HG02943 (cell line): ENCODE measurements at regions not wholly inside any gene's neighbourhood (a gene's known extent, or its start where the extent isn't known, plus 50 kb on each side); places are given as distances from the start of the nearest gene placed in this dataset.
"Not testable (repeated sequence)": the region's sequence is repeated elsewhere in the genome, so short reads cannot be mapped to it uniquely, and the experiment has no call there.

Experiments
- ATAC-seq: cut with Tn5 transposase; IDR thresholded peaks from one replicate; pipeline ENCODE4 v1.9.1; 2021; ENCODE audit warnings: mild to moderate bottlenecking, low read depth, moderate library complexity; ENCODE audit not compliant: unreplicated experiment

GRCh38 chr9:78892769-78893168 is 595.8 kb downstream of the PSAT1 start:
- ATAC-seq, result no peak

- ATAC-seq, result no peak
These were observed 597.0 kb downstream of the PSAT1 start for GRCh38 chr9:78893774-78894401.

- ATAC-seq, result no peak
These were observed 599.6 kb downstream of the PSAT1 start for GRCh38 chr9:78896479-78896878.

GRCh38 chr9:78898234-78898633 is 601.3 kb downstream of the PSAT1 start:
- no peak for ATAC-seq

- no peak for ATAC-seq
These were observed 602.1 kb downstream of the PSAT1 start for GRCh38 chr9:78899006-78899405.

GRCh38 chr9:78900500-78900899 is 603.6 kb downstream of the PSAT1 start:
- ATAC-seq, result no peak

- ATAC-seq, result no peak
These were observed 605.1 kb downstream of the PSAT1 start for GRCh38 chr9:78902051-78902450.

- ATAC-seq, result no peak
These were observed 606.7 kb downstream of the PSAT1 start for GRCh38 chr9:78903581-78903980.

GRCh38 chr9:78904686-78905085 is 607.8 kb downstream of the PSAT1 start:
- no peak for ATAC-seq

GRCh38 chr9:78905387-78905786 is 608.5 kb downstream of the PSAT1 start:
- ATAC-seq, result no peak

- ATAC-seq, result no peak
These were observed 609.2 kb downstream of the PSAT1 start for GRCh38 chr9:78905986-78906755.

GRCh38 chr9:78909566-78909965 is 612.6 kb downstream of the PSAT1 start:
- ATAC-seq, result no peak

GRCh38 chr9:78916884-78917283 is 620.0 kb downstream of the PSAT1 start:
- ATAC-seq, result not testable (repeated sequence)

- ATAC-seq, result no peak
These were observed 622.1 kb downstream of the PSAT1 start for GRCh38 chr9:78918976-78919375.

GRCh38 chr9:78919701-78920100 is 622.8 kb downstream of the PSAT1 start:
- no peak for ATAC-seq

- no peak for ATAC-seq
These were observed 624.4 kb downstream of the PSAT1 start for GRCh38 chr9:78921341-78921740.

GRCh38 chr9:78923966-78924659 is 627.2 kb downstream of the PSAT1 start:
- no peak for ATAC-seq

GRCh38 chr9:78927099-78927940 is 630.4 kb downstream of the PSAT1 start:
- no peak for ATAC-seq

GRCh38 chr9:78928625-78929405 is 631.9 kb downstream of the PSAT1 start:
- no peak for ATAC-seq

GRCh38 chr9:78930281-78930680 is 633.4 kb downstream of the PSAT1 start:
- ATAC-seq, result no peak
